ENCODE measurements at regions not wholly inside any gene's neighbourhood (a gene's known extent, or its start where the extent isn't known, plus 50 kb on each side); places are given as distances from the start of the nearest gene placed in this dataset.
"Not testable (repeated sequence)": the region's sequence is repeated elsewhere in the genome, so short reads cannot be mapped to it uniquely, and the experiment has no call there.

- no peak for DNase-seq
Measured at GRCh38 chr10:3969876-3970666, 185.1 kb upstream of the KLF6 start.

DNA sequence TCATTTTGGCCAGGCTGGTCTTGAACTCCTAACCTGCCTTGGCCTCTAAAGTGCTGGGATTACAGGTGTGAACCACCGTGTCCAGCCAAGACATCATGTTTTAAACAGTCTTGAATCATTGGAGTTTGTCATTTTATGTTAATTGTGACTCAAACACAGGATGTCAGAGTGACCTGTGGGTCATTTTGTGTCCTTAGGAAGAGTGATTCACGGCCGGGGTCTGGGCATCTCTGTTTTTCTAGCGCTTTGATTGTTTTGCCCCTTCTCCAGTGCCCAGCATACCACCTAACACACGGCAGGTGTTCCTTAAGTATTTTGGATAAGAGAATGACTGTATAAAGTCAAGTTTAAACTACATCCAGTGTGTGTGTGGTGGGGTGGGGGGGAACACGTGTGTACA, 183.7 kb upstream of the KLF6 start:
- DNase-seq = no peak

GRCh38 chr10:3964516-3964915, 179.5 kb upstream of the KLF6 start:
- DNase-seq = no peak

- DNase-seq = no peak
Measured at GRCh38 chr10:3963191-3963673, 178.2 kb upstream of the KLF6 start.

DNA sequence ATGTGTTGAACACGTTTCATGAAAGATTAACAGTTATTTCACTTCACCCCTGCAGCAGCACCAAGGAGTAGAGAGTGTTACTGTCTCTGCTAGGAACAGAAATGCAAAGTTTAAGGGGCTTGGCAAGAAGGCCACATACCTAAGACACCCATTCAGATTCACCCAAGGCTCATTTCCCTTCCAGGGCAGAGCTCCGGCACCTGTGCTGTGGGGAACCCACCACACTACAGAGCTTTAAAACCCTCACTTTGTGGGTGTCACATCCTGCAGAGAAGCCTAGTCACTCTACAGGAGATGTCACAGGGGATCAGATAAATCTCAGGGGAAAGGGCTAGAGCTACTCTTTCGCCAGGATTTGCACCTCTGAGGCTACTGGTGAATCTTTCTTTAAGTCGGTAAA, 176.1 kb upstream of the KLF6 start:
- no peak for DNase-seq

DNA sequence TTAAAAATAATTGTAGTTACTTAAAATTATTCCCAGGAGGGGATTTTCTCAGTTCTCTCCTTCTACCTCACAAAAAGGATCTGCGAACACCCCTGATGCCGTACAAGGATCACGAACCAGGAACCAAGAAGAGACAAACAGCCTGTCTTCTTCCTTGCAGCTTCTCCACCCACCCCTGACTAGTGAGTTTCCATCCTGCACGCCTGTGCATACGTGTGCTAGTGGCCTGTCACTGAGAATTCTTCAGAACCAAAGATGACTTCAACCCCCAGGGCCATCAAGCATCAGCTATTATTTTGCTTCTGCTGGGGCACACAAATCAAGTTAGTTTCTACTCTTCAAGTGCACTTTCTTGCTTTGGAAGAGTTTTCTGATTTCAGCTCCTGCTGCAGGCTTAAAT, 175.5 kb upstream of the KLF6 start:
- DNase-seq = no peak

- DNase-seq = no peak
Measured at GRCh38 chr10:3959370-3960325, 174.6 kb upstream of the KLF6 start.

GRCh38 chr10:3958472-3958996, 173.5 kb upstream of the KLF6 start:
- DNase-seq = no peak

DNA sequence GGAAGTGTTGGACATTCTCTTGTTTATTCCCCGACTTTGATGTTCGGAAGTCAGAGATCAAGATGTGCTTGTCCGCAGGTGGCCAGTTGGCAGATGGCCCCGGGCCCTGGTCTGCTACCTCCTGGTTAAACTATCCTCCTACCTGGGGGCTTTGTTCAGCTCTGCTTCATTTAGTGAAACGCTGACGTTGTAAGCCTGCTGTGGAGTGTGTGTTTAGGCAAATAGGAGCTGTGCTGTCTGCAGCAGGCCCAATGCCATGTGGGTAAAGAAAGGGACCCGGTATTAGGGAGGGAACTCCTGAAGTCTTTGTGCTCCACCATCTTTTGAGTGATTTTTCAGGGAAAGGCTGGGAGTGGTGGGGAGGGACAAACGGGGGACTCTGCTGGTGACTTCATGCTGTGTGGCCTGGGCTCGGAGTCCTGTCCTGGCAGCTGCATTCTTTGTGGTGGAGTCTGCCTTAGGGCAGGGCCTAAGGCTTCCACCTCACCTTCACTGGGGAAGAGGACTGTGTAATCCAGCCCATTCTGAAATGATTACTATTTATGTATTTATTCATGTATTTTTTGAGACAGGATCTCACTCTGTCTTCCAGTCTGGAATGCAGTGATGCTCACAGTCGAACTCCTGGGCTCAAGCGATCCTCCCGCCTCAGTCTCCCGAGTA, 171.1 kb upstream of the KLF6 start:
- DNase-seq = no peak

DNA sequence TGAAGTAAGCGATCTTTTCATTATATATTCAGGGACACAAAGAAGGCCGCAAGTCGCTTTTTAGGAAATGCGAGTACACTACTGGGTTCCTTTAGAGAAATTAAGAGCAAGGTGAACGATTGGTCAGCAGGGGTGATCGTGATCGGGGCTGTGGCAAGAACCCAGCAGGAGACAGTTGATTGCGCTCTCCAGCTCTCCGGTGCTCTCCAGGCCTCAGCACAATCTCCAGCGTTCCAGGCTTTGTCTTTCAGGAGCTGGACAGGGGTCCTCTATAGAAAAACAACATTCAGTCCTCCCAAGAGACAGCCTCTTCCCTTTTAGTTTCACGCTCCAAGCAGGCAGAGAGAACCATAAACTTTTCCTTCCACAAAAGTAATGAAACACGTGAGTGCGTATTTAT, 170.5 kb upstream of the KLF6 start:
- no peak for DNase-seq

- no peak for DNase-seq
Measured at GRCh38 chr10:3954615-3955014, 169.6 kb upstream of the KLF6 start.

DNA sequence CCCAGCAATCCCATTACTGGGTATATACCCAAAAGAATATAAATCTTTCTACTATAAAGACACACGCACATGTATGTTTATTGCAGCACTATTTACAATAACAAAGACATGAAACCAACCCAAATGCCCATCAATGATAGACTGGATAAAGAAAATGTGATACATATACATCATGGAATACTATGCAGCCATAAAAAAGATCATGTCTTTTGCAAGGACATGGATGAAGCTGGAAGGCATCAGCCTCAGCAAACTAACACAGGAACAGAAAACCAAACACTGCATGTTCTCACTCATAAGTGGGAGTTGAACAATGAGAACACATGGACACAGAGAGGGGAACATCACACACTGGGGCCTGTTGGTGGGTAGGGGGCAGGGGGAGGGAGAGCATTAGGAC, 169.0 kb upstream of the KLF6 start:
- not testable (repeated sequence) for DNase-seq

GRCh38 chr10:3951993-3952392, 167.0 kb upstream of the KLF6 start:
- no peak for DNase-seq

GRCh38 chr10:3950676-3951275, 165.8 kb upstream of the KLF6 start:
- no peak for DNase-seq

DNA sequence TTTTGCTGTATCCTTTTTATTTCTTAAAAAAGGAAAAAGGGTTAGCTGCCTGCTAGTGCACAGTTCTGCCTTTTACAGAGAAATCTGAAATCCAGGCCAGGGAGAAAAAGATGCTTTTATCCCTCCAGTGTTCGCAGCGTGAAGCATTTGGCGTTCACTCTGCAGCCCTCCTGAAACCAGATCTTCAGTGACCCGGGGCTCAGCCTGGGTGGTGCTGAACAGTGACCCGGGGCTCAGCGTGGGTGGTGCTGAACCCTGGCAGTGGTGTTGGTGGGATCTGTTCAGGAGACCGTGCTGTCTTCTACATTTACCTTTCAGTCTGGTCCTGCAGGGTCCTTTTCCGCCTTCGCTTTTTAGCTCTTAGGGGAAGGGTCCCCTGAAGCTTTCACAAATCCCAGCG, 164.7 kb upstream of the KLF6 start:
- no peak for DNase-seq

- no peak for DNase-seq
Measured at GRCh38 chr10:3948843-3949242, 163.8 kb upstream of the KLF6 start.

- DNase-seq = no peak
Measured at GRCh38 chr10:3946234-3947229, 161.5 kb upstream of the KLF6 start.

GRCh38 chr10:3945026-3945425, 160.0 kb upstream of the KLF6 start:
- no peak for DNase-seq

DNA sequence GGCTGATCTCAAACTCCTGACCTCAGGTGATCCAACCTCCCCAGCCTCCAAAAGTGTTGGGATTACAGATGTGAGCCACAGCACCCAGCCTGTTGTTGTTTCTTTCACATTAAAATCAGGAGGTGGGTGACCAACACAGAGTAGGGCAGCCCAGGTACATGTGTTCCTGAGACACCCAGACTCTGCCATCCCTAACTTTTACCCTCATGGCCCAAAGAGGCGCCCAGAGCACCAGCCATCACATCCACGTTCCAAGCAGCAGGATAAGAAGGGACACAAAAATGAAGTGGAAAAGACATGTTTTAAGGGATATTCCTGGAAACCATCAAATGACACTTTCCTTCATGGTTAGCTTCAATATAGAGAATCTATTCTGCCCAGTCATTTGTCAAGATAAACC, 159.6 kb upstream of the KLF6 start:
- DNase-seq = no peak

DNA sequence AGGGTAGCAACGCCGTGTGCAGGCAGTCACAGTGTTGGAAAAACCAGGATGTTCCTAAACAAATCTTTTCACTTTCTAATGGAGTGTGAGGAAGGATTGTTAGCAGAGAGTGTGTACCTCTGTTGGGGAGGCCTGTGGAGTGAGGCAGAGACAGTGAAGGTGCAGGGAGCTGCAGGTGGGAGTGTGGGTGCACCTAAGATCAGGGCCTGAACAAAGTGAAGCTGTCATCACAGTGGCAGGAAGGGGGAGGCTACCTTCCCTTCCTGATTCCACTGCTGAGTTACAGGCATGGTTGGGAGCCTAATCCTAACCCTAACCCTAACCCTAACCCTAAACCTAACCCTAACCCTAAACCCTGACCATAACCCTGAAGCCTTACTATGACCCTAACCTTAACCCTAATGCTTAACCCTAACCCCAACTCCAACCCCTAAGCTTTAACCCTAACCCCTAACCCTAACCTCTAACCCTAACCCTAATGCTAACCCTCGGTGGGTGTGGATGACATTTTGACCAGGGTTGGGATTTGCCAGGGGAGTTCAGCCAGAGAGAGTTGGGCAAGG, 158.8 kb upstream of the KLF6 start:
- no peak for DNase-seq

DNA sequence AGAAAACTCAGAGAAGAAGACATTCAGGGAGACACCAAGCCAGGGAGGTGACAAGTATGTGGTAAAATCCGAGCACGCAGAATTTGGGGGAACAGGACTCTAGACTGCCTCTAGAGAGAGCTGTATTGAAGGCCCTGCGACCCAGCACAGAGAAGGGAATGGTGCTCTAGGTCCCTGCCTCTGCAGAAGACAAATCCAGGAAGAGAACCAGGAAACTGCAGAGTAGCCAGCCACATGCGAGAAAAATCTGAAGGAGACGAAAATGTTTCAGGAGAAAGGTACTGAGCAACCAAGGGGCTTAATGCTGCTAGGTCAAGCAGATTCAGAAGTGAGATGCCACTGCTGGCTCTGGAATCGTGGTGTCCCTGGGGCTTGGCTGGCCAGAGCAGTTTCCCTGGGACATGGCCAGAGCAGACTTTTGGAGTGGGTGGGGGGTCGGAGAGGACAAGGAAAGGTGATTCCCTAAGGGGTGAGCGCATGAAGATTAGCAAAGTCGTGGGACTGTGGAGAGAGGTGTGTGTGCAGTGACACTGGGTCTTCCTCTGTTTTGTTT, 158.0 kb upstream of the KLF6 start:
- DNase-seq = no peak

Measured in NCI-H1930 (cell line).